ENCODE measurements at regions not wholly inside any gene's neighbourhood (a gene's known extent, or its start where the extent isn't known, plus 50 kb on each side); places are given as distances from the start of the nearest gene placed in this dataset.
A peak's percentile ranks its signal among the peaks of the same experiment; 100 is the strongest.

- DNase-seq: no peak
- 100% methylated on average over 1 of the region's 5 CpGs for WGBS (ENCODE audit: insufficient coverage)
- Histone ChIP-seq H3K27me3 (replicated peaks in 2 of 5; ENCODE audit: control insufficient read depth in 4 of 5, insufficient read depth in 5 of 5, low read length in 4 of 5) (no peaks in the 10 kb centered on the region), H3K27ac (ENCODE audit: insufficient read depth in 1 of 2, low read depth in 1 of 2, low read length in 2 of 2, poor library complexity in 1 of 2, severe bottlenecking in 2 of 2) (no peak overlapping the region), H3K4me1 (ENCODE audit: control extremely low read depth in 1 of 4, control insufficient read depth in 4 of 4, insufficient read depth in 4 of 4, low read length in 3 of 4) (no peaks in the 10 kb centered on the region), H3K4me3 (ENCODE audit: control insufficient read depth in 1 of 7, extremely low read depth in 1 of 7, insufficient read depth in 4 of 7, low read depth in 2 of 7, low read length in 6 of 7) (no peak overlapping the region), H3K36me3 (ENCODE audit: control insufficient read depth in 4 of 4, insufficient read depth in 4 of 4, low read length in 3 of 4) (no peaks in the 10 kb centered on the region), H3K9me3 (ENCODE audit: control extremely low read depth in 1 of 5, control insufficient read depth in 4 of 5, insufficient read depth in 2 of 5, low read depth in 1 of 5, low read length in 4 of 5) (peaks cover 0 to 4% (median 0%) of the 10 kb centered on the region in 5 experiments)
- ChIA-PET POLR2A (no interaction called here), CTCF (no interaction called here)
Measured at GRCh38 chr20:11607047-11607446, 310.6 kb upstream of the BTBD3 start.

- H3K9me3 ChIP-seq (ENCODE audit: control extremely low read depth in 1 of 5, control insufficient read depth in 4 of 5, insufficient read depth in 2 of 5, low read depth in 1 of 5, low read length in 4 of 5): peaks cover 0 to 4% (median 0%) of the 10 kb centered on the region in 5 experiments
- no peaks in the 10 kb centered on the region for H3K36me3 ChIP-seq (ENCODE audit: control insufficient read depth in 4 of 4, insufficient read depth in 4 of 4, low read length in 3 of 4)
- H3K27me3 ChIP-seq (replicated peaks in 2 of 5; ENCODE audit: control insufficient read depth in 4 of 5, insufficient read depth in 5 of 5, low read length in 4 of 5): no peaks in the 10 kb centered on the region
- no peaks in the 10 kb centered on the region for H3K4me1 ChIP-seq (ENCODE audit: control extremely low read depth in 1 of 4, control insufficient read depth in 4 of 4, insufficient read depth in 4 of 4, low read length in 3 of 4)
- H3K27ac ChIP-seq (ENCODE audit: insufficient read depth in 1 of 2, low read depth in 1 of 2, low read length in 2 of 2, poor library complexity in 1 of 2, severe bottlenecking in 2 of 2): no peak overlapping the region
- CTCF ChIA-PET: no interaction called here
- DNase-seq: no peak
- H3K4me3 ChIP-seq (ENCODE audit: control insufficient read depth in 1 of 7, extremely low read depth in 1 of 7, insufficient read depth in 4 of 7, low read depth in 2 of 7, low read length in 6 of 7): no peak overlapping the region
- WGBS (ENCODE audit: insufficient coverage): 98% methylated on average over 20 of the region's 23 CpGs
- POLR2A ChIA-PET: no interaction called here
Measured at GRCh38 chr20:11608736-11609135, 309.0 kb upstream of the BTBD3 start.

GRCh38 chr20:11624704-11625103, 293.0 kb upstream of the BTBD3 start:
- DNase-seq: no peak
- ChIA-PET CTCF (no interaction called here), POLR2A (no interaction called here)
- 100% methylated on average over 1 of the region's 3 CpGs for WGBS (ENCODE audit: insufficient coverage)
- Histone ChIP-seq H3K4me1 (ENCODE audit: control extremely low read depth in 1 of 4, control insufficient read depth in 4 of 4, insufficient read depth in 4 of 4, low read length in 3 of 4) (no peaks in the 10 kb centered on the region), H3K4me3 (ENCODE audit: control insufficient read depth in 1 of 7, extremely low read depth in 1 of 7, insufficient read depth in 4 of 7, low read depth in 2 of 7, low read length in 6 of 7) (no peak overlapping the region), H3K27ac (ENCODE audit: insufficient read depth in 1 of 2, low read depth in 1 of 2, low read length in 2 of 2, poor library complexity in 1 of 2, severe bottlenecking in 2 of 2) (no peak overlapping the region), H3K36me3 (ENCODE audit: control insufficient read depth in 4 of 4, insufficient read depth in 4 of 4, low read length in 3 of 4) (no peaks in the 10 kb centered on the region), H3K27me3 (replicated peaks in 2 of 5; ENCODE audit: control insufficient read depth in 4 of 5, insufficient read depth in 5 of 5, low read length in 4 of 5) (no peaks in the 10 kb centered on the region), H3K9me3 (ENCODE audit: control extremely low read depth in 1 of 5, control insufficient read depth in 4 of 5, insufficient read depth in 2 of 5, low read depth in 1 of 5, low read length in 4 of 5) (no peaks in the 10 kb centered on the region)

GRCh38 chr20:11626551-11626950, 291.1 kb upstream of the BTBD3 start:
- no peak for DNase-seq
- H3K4me1 ChIP-seq (ENCODE audit: control extremely low read depth in 1 of 4, control insufficient read depth in 4 of 4, insufficient read depth in 4 of 4, low read length in 3 of 4): no peaks in the 10 kb centered on the region
- no peaks in the 10 kb centered on the region for H3K9me3 ChIP-seq (ENCODE audit: control extremely low read depth in 1 of 5, control insufficient read depth in 4 of 5, insufficient read depth in 2 of 5, low read depth in 1 of 5, low read length in 4 of 5)
- no peak overlapping the region for H3K27ac ChIP-seq (ENCODE audit: insufficient read depth in 1 of 2, low read depth in 1 of 2, low read length in 2 of 2, poor library complexity in 1 of 2, severe bottlenecking in 2 of 2)
- 93% methylated on average over 4 of the region's 4 CpGs for WGBS (ENCODE audit: insufficient coverage)
- POLR2A ChIA-PET: no interaction called here
- no peak overlapping the region for H3K4me3 ChIP-seq (ENCODE audit: control insufficient read depth in 1 of 7, extremely low read depth in 1 of 7, insufficient read depth in 4 of 7, low read depth in 2 of 7, low read length in 6 of 7)
- no peaks in the 10 kb centered on the region for H3K27me3 ChIP-seq (replicated peaks in 2 of 5; ENCODE audit: control insufficient read depth in 4 of 5, insufficient read depth in 5 of 5, low read length in 4 of 5)
- CTCF ChIA-PET: no interaction called here
- no peaks in the 10 kb centered on the region for H3K36me3 ChIP-seq (ENCODE audit: control insufficient read depth in 4 of 4, insufficient read depth in 4 of 4, low read length in 3 of 4)

GRCh38 chr20:11642866-11643265, 274.8 kb upstream of the BTBD3 start:
- peak in 2 of 3 donors; percentile 10 to 38 for DNase-seq
- CTCF ChIA-PET: no interaction called here
- POLR2A ChIA-PET: no interaction called here
- Histone ChIP-seq H3K9me3 (ENCODE audit: control extremely low read depth in 1 of 5, control insufficient read depth in 4 of 5, insufficient read depth in 2 of 5, low read depth in 1 of 5, low read length in 4 of 5) (peaks cover 1 to 9% (median 4%) of the 10 kb centered on the region in 5 experiments), H3K27ac (ENCODE audit: insufficient read depth in 1 of 2, low read depth in 1 of 2, low read length in 2 of 2, poor library complexity in 1 of 2, severe bottlenecking in 2 of 2) (no peak overlapping the region), H3K4me1 (ENCODE audit: control extremely low read depth in 1 of 4, control insufficient read depth in 4 of 4, insufficient read depth in 4 of 4, low read length in 3 of 4) (no peaks in the 10 kb centered on the region), H3K4me3 (ENCODE audit: control insufficient read depth in 1 of 7, extremely low read depth in 1 of 7, insufficient read depth in 4 of 7, low read depth in 2 of 7, low read length in 6 of 7) (no peak overlapping the region), H3K27me3 (replicated peaks in 2 of 5; ENCODE audit: control insufficient read depth in 4 of 5, insufficient read depth in 5 of 5, low read length in 4 of 5) (no peaks in the 10 kb centered on the region), H3K36me3 (ENCODE audit: control insufficient read depth in 4 of 4, insufficient read depth in 4 of 4, low read length in 3 of 4) (no peaks in the 10 kb centered on the region)
- WGBS (ENCODE audit: insufficient coverage): no CpG with 5 or more reads among the region's 3 CpGs

- WGBS (ENCODE audit: insufficient coverage): 97% methylated on average over 6 of the region's 6 CpGs
- peaks cover 1 to 9% (median 4%) of the 10 kb centered on the region in 5 experiments for H3K9me3 ChIP-seq (ENCODE audit: control extremely low read depth in 1 of 5, control insufficient read depth in 4 of 5, insufficient read depth in 2 of 5, low read depth in 1 of 5, low read length in 4 of 5)
- H3K27ac ChIP-seq (ENCODE audit: insufficient read depth in 1 of 2, low read depth in 1 of 2, low read length in 2 of 2, poor library complexity in 1 of 2, severe bottlenecking in 2 of 2): no peak overlapping the region
- no peak for DNase-seq
- H3K4me1 ChIP-seq (ENCODE audit: control extremely low read depth in 1 of 4, control insufficient read depth in 4 of 4, insufficient read depth in 4 of 4, low read length in 3 of 4): peaks cover 0 to 6% (median 0%) of the 10 kb centered on the region in 4 experiments
- ChIA-PET CTCF (no interaction called here), POLR2A (no interaction called here)
- no peak overlapping the region for H3K4me3 ChIP-seq (ENCODE audit: control insufficient read depth in 1 of 7, extremely low read depth in 1 of 7, insufficient read depth in 4 of 7, low read depth in 2 of 7, low read length in 6 of 7)
- no peaks in the 10 kb centered on the region for H3K36me3 ChIP-seq (ENCODE audit: control insufficient read depth in 4 of 4, insufficient read depth in 4 of 4, low read length in 3 of 4)
- H3K27me3 ChIP-seq (replicated peaks in 2 of 5; ENCODE audit: control insufficient read depth in 4 of 5, insufficient read depth in 5 of 5, low read length in 4 of 5): no peaks in the 10 kb centered on the region
Measured at GRCh38 chr20:11646359-11646758, 271.3 kb upstream of the BTBD3 start.

- H3K36me3 ChIP-seq (ENCODE audit: control insufficient read depth in 4 of 4, insufficient read depth in 4 of 4, low read length in 3 of 4): no peaks in the 10 kb centered on the region
- WGBS (ENCODE audit: insufficient coverage): 100% methylated on average over 1 of the region's 2 CpGs
- DNase-seq: no peak
- H3K4me1 ChIP-seq (ENCODE audit: control extremely low read depth in 1 of 4, control insufficient read depth in 4 of 4, insufficient read depth in 4 of 4, low read length in 3 of 4): peaks cover 0 to 12% (median 0%) of the 10 kb centered on the region in 4 experiments
- H3K27me3 ChIP-seq (replicated peaks in 2 of 5; ENCODE audit: control insufficient read depth in 4 of 5, insufficient read depth in 5 of 5, low read length in 4 of 5): no peaks in the 10 kb centered on the region
- H3K27ac ChIP-seq (ENCODE audit: insufficient read depth in 1 of 2, low read depth in 1 of 2, low read length in 2 of 2, poor library complexity in 1 of 2, severe bottlenecking in 2 of 2): no peak overlapping the region
- H3K9me3 ChIP-seq (ENCODE audit: control extremely low read depth in 1 of 5, control insufficient read depth in 4 of 5, insufficient read depth in 2 of 5, low read depth in 1 of 5, low read length in 4 of 5): peaks cover 1 to 9% (median 4%) of the 10 kb centered on the region in 5 experiments
- no peak overlapping the region for H3K4me3 ChIP-seq (ENCODE audit: control insufficient read depth in 1 of 7, extremely low read depth in 1 of 7, insufficient read depth in 4 of 7, low read depth in 2 of 7, low read length in 6 of 7)
- POLR2A ChIA-PET: no interaction called here
- CTCF ChIA-PET: no interaction called here
Measured at GRCh38 chr20:11650566-11650965, 267.1 kb upstream of the BTBD3 start.
